ENCODE measurements at regions not wholly inside any gene's neighbourhood (a gene's known extent, or its start where the extent isn't known, plus 50 kb on each side); places are given as distances from the start of the nearest gene placed in this dataset.
"Not testable (repeated sequence)": the region's sequence is repeated elsewhere in the genome, so short reads cannot be mapped to it uniquely, and the experiment has no call there.

DNA sequence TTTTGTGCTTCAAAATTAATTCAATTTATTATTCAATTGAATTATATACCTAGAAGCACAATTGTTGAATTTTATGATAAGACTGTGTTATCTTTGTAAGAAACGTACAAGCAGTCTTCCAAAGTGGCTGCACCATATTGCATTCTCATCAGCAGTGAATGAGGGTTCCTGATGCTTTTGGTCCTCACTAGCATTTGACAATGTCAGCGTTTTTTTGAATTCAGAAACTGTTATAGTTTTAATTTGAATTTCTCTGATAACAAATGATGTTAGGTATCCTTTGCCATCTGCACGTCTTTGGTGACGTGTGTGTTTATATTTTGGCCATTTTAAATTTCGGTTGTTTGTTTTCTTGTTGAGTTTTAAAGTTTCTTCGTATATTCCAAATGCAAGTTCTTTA, 553.0 kb upstream of the ZP4 start:
- H3K4me3 ChIP-seq (ENCODE audit: low read depth, low read length): no peak overlapping the region
- TF ChIP-seq, protein P1, sequence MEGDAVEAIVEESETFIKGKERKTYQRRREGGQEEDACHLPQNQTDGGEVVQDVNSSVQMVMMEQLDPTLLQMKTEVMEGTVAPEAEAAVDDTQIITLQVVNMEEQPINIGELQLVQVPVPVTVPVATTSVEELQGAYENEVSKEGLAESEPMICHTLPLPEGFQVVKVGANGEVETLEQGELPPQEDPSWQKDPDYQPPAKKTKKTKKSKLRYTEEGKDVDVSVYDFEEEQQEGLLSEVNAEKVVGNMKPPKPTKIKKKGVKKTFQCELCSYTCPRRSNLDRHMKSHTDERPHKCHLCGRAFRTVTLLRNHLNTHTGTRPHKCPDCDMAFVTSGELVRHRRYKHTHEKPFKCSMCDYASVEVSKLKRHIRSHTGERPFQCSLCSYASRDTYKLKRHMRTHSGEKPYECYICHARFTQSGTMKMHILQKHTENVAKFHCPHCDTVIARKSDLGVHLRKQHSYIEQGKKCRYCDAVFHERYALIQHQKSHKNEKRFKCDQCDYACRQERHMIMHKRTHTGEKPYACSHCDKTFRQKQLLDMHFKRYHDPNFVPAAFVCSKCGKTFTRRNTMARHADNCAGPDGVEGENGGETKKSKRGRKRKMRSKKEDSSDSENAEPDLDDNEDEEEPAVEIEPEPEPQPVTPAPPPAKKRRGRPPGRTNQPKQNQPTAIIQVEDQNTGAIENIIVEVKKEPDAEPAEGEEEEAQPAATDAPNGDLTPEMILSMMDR (IDR thresholded peaks at IDR 0.05; ENCODE audit: insufficient read depth, low read depth, low read length, missing control alignments): no peak
- no peak for DNase-seq (ENCODE audit: low read depth)

DNA sequence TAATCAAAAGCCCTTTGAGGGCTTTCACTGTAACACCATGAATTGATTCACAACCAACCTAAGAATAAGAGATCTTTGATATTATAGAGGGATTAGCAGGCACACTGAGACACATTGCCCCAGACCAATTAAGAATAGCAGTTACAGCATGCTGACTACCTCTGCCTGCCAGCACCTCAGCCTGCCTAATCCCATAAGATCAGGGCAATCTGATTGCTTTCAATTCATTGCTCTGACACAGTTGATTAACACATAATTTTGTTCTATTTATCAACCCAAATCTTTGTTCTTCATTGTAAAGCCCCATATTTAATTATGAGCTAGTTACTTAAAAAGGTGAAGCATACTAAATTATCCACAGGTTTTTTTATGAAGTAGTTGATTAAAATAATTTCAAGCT, 548.8 kb upstream of the ZP4 start:
- H3K4me3 ChIP-seq (ENCODE audit: low read depth, low read length): no peak overlapping the region
- TF ChIP-seq, protein P1 (IDR thresholded peaks at IDR 0.05; ENCODE audit: insufficient read depth, low read depth, low read length, missing control alignments): no peak
- no peak for DNase-seq (ENCODE audit: low read depth)

DNA sequence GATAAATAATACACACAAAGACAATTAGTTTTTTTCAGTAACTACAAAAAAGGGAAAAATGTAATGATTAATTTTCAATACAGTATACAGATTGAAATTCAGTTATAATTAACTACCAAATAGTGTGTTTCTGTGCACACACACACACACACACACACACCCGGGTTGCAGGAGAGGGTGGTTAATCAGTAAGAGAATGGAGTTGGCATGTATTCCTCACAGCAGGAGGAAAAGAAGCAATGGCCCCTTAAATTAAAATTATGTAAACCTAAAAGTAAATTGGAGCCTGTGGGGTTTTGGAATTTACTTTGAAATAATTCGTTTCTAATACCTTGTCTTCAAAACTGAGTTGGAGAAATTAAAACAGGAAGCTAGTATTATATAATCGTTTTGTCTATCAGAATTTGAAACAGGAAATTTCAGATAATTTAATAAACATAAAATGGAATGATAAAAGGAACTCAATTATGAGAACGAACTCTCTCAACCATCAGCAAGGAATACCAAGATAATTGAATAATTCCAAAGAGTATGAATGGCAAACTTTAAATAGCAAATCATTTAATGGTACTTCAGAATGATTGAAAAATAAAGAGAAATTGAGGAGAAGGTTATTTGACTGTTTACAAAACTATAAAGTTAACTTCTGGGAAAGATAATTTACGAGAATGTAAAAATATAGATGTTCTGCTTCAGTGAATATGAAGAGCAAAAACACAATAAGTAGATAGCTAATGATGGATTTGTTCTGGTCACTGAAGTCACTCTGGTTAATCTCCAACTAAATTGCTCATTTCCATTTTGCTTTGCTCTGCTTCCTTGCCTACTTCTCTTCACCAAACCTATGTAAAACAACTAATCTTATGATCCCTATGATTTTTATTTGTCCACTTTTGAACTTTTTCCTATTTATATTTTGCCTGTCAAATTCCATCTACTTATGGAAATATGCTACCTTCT, 547.9 kb upstream of the ZP4 start:
- TF ChIP-seq, protein P1 (IDR thresholded peaks at IDR 0.05; ENCODE audit: insufficient read depth, low read depth, low read length, missing control alignments): no peak
- DNase-seq (ENCODE audit: low read depth): no peak
- H3K4me3 ChIP-seq (ENCODE audit: low read depth, low read length): no peak overlapping the region

DNA sequence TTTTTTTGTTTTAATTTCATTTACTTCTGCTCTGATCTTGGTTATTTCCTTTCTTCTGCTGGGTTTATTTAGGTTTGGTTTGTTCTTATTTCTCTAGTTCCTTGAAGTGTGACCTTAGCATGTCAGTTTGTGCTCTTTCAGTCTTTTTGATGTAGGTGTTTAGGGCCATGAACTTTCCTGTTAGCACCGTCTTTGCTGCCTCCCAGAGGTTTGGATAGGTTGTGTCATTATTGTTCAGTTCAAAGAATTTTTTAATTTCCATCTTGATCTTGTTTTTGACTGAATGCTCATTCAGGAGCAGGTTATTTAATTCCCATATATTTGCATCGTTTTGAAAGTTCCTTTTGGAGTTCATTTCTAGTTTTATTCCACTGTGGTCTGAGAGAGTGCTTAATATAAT, 539.0 kb upstream of the ZP4 start:
- H3K4me3 ChIP-seq (ENCODE audit: low read depth, low read length); DNase-seq (ENCODE audit: low read depth): not testable (repeated sequence)

DNA sequence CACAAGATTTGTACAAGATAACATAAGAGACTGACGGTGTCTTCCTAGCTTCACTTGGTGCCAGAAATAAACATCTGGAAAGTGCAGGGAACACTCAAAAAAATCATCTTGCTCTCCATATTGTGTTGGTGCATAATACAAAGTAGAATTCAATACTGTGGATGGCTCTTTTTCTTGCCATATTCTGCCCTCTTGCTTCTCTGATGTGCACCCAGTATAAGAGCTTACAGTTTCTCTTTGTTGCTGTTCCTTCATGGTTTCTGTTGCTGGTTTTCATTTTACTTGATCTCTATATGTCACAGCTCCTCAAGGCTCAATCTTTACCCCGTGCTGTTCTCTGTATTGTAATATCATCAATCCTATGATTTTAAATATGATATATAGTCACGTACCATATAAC, 528.5 kb upstream of the ZP4 start:
- TF ChIP-seq, protein P1 (IDR thresholded peaks at IDR 0.05; ENCODE audit: insufficient read depth, low read depth, low read length, missing control alignments): no peak
- no peak for DNase-seq (ENCODE audit: low read depth)

DNA sequence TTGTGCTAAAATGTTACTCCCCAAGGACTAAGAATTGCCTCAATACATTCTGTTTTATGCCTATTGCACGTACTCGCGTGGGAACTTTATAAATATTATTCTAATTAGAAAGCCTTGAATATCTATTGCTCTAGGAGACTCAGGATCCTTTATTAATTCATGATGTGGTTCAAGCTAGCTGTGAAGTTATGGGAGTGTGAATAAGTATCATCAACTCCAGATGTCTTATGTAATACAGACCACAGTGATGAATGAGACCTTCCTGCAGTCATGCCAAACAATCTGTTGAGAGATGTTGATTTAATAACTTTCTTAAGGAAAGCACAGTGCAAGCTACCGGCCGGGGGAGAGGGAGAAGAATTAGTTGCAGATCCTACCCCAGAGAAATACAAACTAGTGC, 519.2 kb upstream of the ZP4 start:
- TF ChIP-seq, protein P1 (IDR thresholded peaks at IDR 0.05; ENCODE audit: insufficient read depth, low read depth, low read length, missing control alignments): no peak
- H3K4me3 ChIP-seq (ENCODE audit: low read depth, low read length): no peak overlapping the region
- DNase-seq (ENCODE audit: low read depth): no peak

More for the DNA sequence above, 528.5 kb upstream of the ZP4 start:
- no peak overlapping the region for H3K4me3 ChIP-seq (ENCODE audit: low read depth, low read length)

DNA sequence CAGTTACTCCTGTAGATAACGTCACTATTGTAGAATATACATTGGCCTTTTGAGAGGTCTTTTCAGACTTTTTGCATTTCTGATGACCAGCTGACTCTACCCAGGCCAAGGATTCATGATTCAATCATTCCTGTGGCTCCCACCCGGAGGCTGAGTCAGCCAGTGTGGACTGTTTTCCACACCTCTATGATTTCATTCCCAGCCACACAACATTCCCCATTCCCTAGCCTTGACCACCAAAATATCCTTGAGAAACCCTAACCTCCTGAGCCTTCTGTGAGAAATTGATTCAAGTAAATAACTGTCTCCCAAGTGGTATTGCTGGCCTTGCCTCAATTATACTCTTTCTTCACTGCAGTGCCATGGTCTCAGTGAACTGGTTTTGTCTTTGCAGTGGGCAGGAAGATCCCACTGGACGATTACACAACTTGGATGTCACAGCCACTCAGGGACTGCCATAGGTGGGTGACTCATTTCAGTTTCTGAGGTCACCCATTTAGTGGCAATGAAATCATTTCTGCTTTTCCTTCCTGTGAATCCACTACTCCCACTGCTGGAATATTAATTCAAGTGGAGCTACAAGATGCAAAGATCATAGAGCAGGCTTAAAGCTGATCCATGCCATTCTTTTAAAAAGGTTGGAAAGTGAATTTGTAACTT, 518.6 kb upstream of the ZP4 start:
- no peak for DNase-seq (ENCODE audit: low read depth)
- TF ChIP-seq, protein P1 (IDR thresholded peaks at IDR 0.05; ENCODE audit: insufficient read depth, low read depth, low read length, missing control alignments): no peak
- H3K4me3 ChIP-seq (ENCODE audit: low read depth, low read length): no peak overlapping the region
